ENCODE measurements at regions not wholly inside any gene's neighbourhood (a gene's known extent, or its start where the extent isn't known, plus 50 kb on each side); places are given as distances from the start of the nearest gene placed in this dataset.
"Not testable (repeated sequence)": the region's sequence is repeated elsewhere in the genome, so short reads cannot be mapped to it uniquely, and the experiment has no call there.

GRCh38 chr10:120047926-120048325, 155.4 kb downstream of the SEC23IP start:
- FAIRE-seq, result no peak

GRCh38 chr10:120048391-120048790, 155.9 kb downstream of the SEC23IP start:
- no peak for FAIRE-seq
- no peak for DNase-seq (ENCODE audit: low spot score)

More at GRCh38 chr10:120047926-120048325, 155.4 kb downstream of the SEC23IP start:
- DNase-seq (ENCODE audit: low spot score), result no peak

- FAIRE-seq (no peak), DNase-seq (ENCODE audit: low spot score) (no peak)
These were observed 159.1 kb downstream of the SEC23IP start for GRCh38 chr10:120051671-120052070.

- FAIRE-seq (no peak), DNase-seq (ENCODE audit: low spot score) (no peak)
These were observed 160.6 kb downstream of the SEC23IP start for GRCh38 chr10:120052964-120053702.

- not testable (repeated sequence) for DNase-seq (ENCODE audit: low spot score); FAIRE-seq
These were observed 167.3 kb downstream of the SEC23IP start for GRCh38 chr10:120059790-120060189.

GRCh38 chr10:120067427-120067826, 174.9 kb downstream of the SEC23IP start:
- DNase-seq (ENCODE audit: low spot score), result no peak
- no peak for FAIRE-seq

- no peak for DNase-seq (ENCODE audit: low spot score)
- FAIRE-seq, result no peak
These were observed 177.2 kb downstream of the SEC23IP start for GRCh38 chr10:120069700-120070099.

- no peak for DNase-seq (ENCODE audit: low spot score)
- no peak for FAIRE-seq
These were observed 182.8 kb downstream of the SEC23IP start for GRCh38 chr10:120075349-120075748.

GRCh38 chr10:120076996-120077706, 184.6 kb downstream of the SEC23IP start:
- DNase-seq (ENCODE audit: low spot score), result no peak
- no peak for FAIRE-seq

GRCh38 chr10:120077707-120078492, 185.4 kb downstream of the SEC23IP start:
- FAIRE-seq (no peak), DNase-seq (ENCODE audit: low spot score) (no peak)

- FAIRE-seq, result no peak
These were observed 192.7 kb downstream of the SEC23IP start for GRCh38 chr10:120085096-120085796.

GRCh38 chr10:120086066-120086465, 193.5 kb downstream of the SEC23IP start:
- FAIRE-seq, result no peak
- DNase-seq (ENCODE audit: low spot score), result no peak

More at GRCh38 chr10:120085096-120085796, 192.7 kb downstream of the SEC23IP start:
- no peak for DNase-seq (ENCODE audit: low spot score)

GRCh38 chr10:120087109-120087508, 194.6 kb downstream of the SEC23IP start:
- DNase-seq (ENCODE audit: low spot score) (no peak), FAIRE-seq (no peak)

GRCh38 chr10:120095875-120096274, 203.3 kb downstream of the SEC23IP start:
- DNase-seq (ENCODE audit: low spot score), result no peak
- no peak for FAIRE-seq

- FAIRE-seq (no peak), DNase-seq (ENCODE audit: low spot score) (no peak)
These were observed 205.2 kb downstream of the SEC23IP start for GRCh38 chr10:120097766-120098165.

GRCh38 chr10:120098232-120098930, 205.9 kb downstream of the SEC23IP start:
- DNase-seq (ENCODE audit: low spot score), result no peak

GRCh38 chr10:120103738-120104560, 211.4 kb downstream of the SEC23IP start:
- DNase-seq (ENCODE audit: low spot score) (no peak), FAIRE-seq (no peak)

More at GRCh38 chr10:120098232-120098930, 205.9 kb downstream of the SEC23IP start:
- no peak for FAIRE-seq

GRCh38 chr10:120105001-120105400, 212.5 kb downstream of the SEC23IP start:
- DNase-seq (ENCODE audit: low spot score) (no peak), FAIRE-seq (no peak)

- FAIRE-seq (no peak), DNase-seq (ENCODE audit: low spot score) (no peak)
These were observed 213.0 kb downstream of the SEC23IP start for GRCh38 chr10:120105492-120105891.

- no peak for FAIRE-seq
- no peak for DNase-seq (ENCODE audit: low spot score)
These were observed 216.4 kb downstream of the SEC23IP start for GRCh38 chr10:120108916-120109315.
